ENCODE measurements at regions not wholly inside any gene's neighbourhood (a gene's known extent, or its start where the extent isn't known, plus 50 kb on each side); places are given as distances from the start of the nearest gene placed in this dataset.
"Not testable (repeated sequence)": the region's sequence is repeated elsewhere in the genome, so short reads cannot be mapped to it uniquely, and the experiment has no call there.

- no peak for DNase-seq
Observed at GRCh38 chr16:7914748-7915147, 582.1 kb downstream of the RBFOX1 start.

GRCh38 chr16:7912132-7912531, 579.5 kb downstream of the RBFOX1 start:
- DNase-seq, result no peak

- DNase-seq, result no peak
Observed at GRCh38 chr16:7910116-7910515, 577.5 kb downstream of the RBFOX1 start.

GRCh38 chr16:7888411-7888810, 555.8 kb downstream of the RBFOX1 start:
- DNase-seq, result no peak

- DNase-seq, result no peak
Observed at GRCh38 chr16:7887316-7887715, 554.7 kb downstream of the RBFOX1 start.

GRCh38 chr16:7871979-7872378, 539.3 kb downstream of the RBFOX1 start:
- no peak for DNase-seq

GRCh38 chr16:7871371-7871770, 538.7 kb downstream of the RBFOX1 start:
- no peak for DNase-seq

GRCh38 chr16:7867831-7868230, 535.2 kb downstream of the RBFOX1 start:
- DNase-seq, result no peak

GRCh38 chr16:7866144-7866543, 533.5 kb downstream of the RBFOX1 start:
- DNase-seq, result no peak

GRCh38 chr16:7865393-7865792, 532.7 kb downstream of the RBFOX1 start:
- not testable (repeated sequence) for DNase-seq

- no peak for DNase-seq
Observed at GRCh38 chr16:7861891-7862582, 529.4 kb downstream of the RBFOX1 start.

GRCh38 chr16:7853197-7853596, 520.6 kb downstream of the RBFOX1 start:
- DNase-seq, result no peak

- DNase-seq, result no peak
Observed at GRCh38 chr16:7849841-7850240, 517.2 kb downstream of the RBFOX1 start.

- DNase-seq, result no peak
Observed at GRCh38 chr16:7843261-7843660, 510.6 kb downstream of the RBFOX1 start.

- no peak for DNase-seq
Observed at GRCh38 chr16:7839568-7839967, 506.9 kb downstream of the RBFOX1 start.

GRCh38 chr16:7834771-7835431, 502.3 kb downstream of the RBFOX1 start:
- no peak for DNase-seq

GRCh38 chr16:7820816-7821215, 488.2 kb downstream of the RBFOX1 start:
- DNase-seq, result no peak

- DNase-seq, result no peak
Observed at GRCh38 chr16:7805686-7806396, 473.2 kb downstream of the RBFOX1 start.

GRCh38 chr16:7804635-7805195, 472.1 kb downstream of the RBFOX1 start:
- DNase-seq, result no peak

GRCh38 chr16:7792346-7792745, 459.7 kb downstream of the RBFOX1 start:
- no peak for DNase-seq

GRCh38 chr16:7791028-7791590, 458.5 kb downstream of the RBFOX1 start:
- DNase-seq, result no peak

- no peak for DNase-seq
Observed at GRCh38 chr16:7775072-7775488, 442.4 kb downstream of the RBFOX1 start.

- no peak for DNase-seq
Observed at GRCh38 chr16:7772722-7773121, 440.1 kb downstream of the RBFOX1 start.
